ENCODE measurements at regions not wholly inside any gene's neighbourhood (a gene's known extent, or its start where the extent isn't known, plus 50 kb on each side); places are given as distances from the start of the nearest gene placed in this dataset.

GRCh38 chr2:41846962-41847361 lies 200.9 kb upstream of the PKDCC start:
- no peak for TF ChIP-seq POLR2A (IDR thresholded peaks at IDR 0.05)
- TF ChIP-seq EP300 (IDR thresholded peaks at IDR 0.05): no peak
- TF ChIP-seq, protein P1, sequence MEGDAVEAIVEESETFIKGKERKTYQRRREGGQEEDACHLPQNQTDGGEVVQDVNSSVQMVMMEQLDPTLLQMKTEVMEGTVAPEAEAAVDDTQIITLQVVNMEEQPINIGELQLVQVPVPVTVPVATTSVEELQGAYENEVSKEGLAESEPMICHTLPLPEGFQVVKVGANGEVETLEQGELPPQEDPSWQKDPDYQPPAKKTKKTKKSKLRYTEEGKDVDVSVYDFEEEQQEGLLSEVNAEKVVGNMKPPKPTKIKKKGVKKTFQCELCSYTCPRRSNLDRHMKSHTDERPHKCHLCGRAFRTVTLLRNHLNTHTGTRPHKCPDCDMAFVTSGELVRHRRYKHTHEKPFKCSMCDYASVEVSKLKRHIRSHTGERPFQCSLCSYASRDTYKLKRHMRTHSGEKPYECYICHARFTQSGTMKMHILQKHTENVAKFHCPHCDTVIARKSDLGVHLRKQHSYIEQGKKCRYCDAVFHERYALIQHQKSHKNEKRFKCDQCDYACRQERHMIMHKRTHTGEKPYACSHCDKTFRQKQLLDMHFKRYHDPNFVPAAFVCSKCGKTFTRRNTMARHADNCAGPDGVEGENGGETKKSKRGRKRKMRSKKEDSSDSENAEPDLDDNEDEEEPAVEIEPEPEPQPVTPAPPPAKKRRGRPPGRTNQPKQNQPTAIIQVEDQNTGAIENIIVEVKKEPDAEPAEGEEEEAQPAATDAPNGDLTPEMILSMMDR (IDR thresholded peaks at IDR 0.05): no peak
- no peak for TF ChIP-seq POLR2AphosphoS5 (IDR thresholded peaks at IDR 0.05)

All from sigmoid colon (tissue), 4 donors.